SK-N-SH (cell line): ENCODE measurements at regions not wholly inside any gene's neighbourhood (a gene's known extent, or its start where the extent isn't known, plus 50 kb on each side); places are given as distances from the start of the nearest gene placed in this dataset.

Experiments
- EP300 ChIP-seq, 2 experiments: IDR thresholded peaks; 2 replicates each; pipeline versions ENCODE4 v1.4.0 to v1.6.1; 2012; ENCODE audit warnings: borderline replicate concordance in 1 of 2, low read depth in 1 of 2, low read length in 1 of 2
- EZH2phosphoT487 ChIP-seq: fragments of 200-600 bp; sonication (generic); IDR thresholded peaks from 2 replicates; pipeline ENCODE4 v1.6.1; 2017; ENCODE audit warnings: low read depth, mixed run types, mild to moderate bottlenecking, antibody characterized with exemption, moderate library complexity, borderline replicate concordance
- GABPA ChIP-seq: IDR thresholded peaks from 2 replicates; pipeline ENCODE4 v1.4.0; 2012; ENCODE audit warnings: low read depth, mild to moderate bottlenecking
- JUND ChIP-seq: IDR thresholded peaks from 2 replicates; pipeline ENCODE4 v1.4.0; 2012
- MEF2A ChIP-seq: IDR thresholded peaks from 2 replicates; pipeline ENCODE4 v1.4.0; 2012; ENCODE audit warnings: low read depth, borderline replicate concordance
- POLR2AphosphoS5 ChIP-seq: IDR thresholded peaks from 2 replicates; pipeline ENCODE4 v1.6.1; 2012; ENCODE audit warnings: low read depth, low read length
- RFX5 ChIP-seq: IDR thresholded peaks from 2 replicates; pipeline ENCODE4 v1.6.1; 2012; ENCODE audit warnings: mild to moderate bottlenecking, improper control_type of control experiment, low read length
- SIN3A ChIP-seq: IDR thresholded peaks from 2 replicates; pipeline ENCODE4 v1.6.1; 2012; ENCODE audit warnings: low read depth, mild to moderate bottlenecking, low read length, moderate library complexity, borderline replicate concordance
- TAF1 ChIP-seq: IDR thresholded peaks from 2 replicates; pipeline ENCODE4 v1.6.1; 2012; ENCODE audit warnings: low read depth, mild to moderate bottlenecking, low read length, moderate library complexity, borderline replicate concordance
- TEAD4 ChIP-seq: IDR thresholded peaks from 2 replicates; pipeline ENCODE4 v1.4.0; 2012; ENCODE audit warnings: mild to moderate bottlenecking, borderline replicate concordance; ENCODE audit not compliant: insufficient read depth
- TF ChIP-seq, protein P1 (sequence below): fragments of 200-600 bp; sonication (generic); IDR thresholded peaks from 2 replicates; pipeline ENCODE4 v1.6.1; 2017; ENCODE audit warnings: antibody characterized with exemption, mild to moderate bottlenecking, moderate library complexity
- TF ChIP-seq, protein P2 (sequence below): IDR thresholded peaks from 2 replicates; pipeline ENCODE4 v1.4.0; 2012; ENCODE audit warnings: low read depth, borderline replicate concordance
- TF ChIP-seq, protein P3 (sequence below): fragments of 150-350 bp; IDR thresholded peaks from 2 replicates; pipeline ENCODE4 v1.6.1; 2017; ENCODE audit warnings: antibody characterized with exemption, low read length, low read depth, borderline replicate concordance
- TF ChIP-seq, protein P4 (sequence below): IDR thresholded peaks from 2 replicates; pipeline ENCODE4 v1.4.0; 2012; ENCODE audit warnings: low read depth

DNA sequence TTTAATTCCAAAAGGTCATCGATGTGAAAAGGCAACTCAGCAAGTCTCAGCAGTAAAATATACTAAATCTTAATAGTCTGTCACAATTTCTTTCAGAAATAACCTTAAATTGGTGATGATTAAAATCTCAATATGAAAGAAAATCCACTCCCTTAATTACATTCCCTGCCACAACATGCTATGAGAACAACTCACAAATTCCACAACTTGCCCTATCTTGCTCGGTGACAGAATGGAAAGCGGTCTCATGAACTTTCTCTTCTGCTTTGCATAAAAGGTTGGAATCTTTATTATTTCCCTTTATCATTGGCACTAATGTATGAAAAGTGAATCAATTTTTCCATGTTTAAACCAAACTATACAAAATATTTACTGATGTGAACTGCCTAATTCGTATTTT lies 380.8 kb downstream of the TMA16 start:
- TF ChIP-seq TEAD4 = no peak
- TF ChIP-seq, protein P1, sequence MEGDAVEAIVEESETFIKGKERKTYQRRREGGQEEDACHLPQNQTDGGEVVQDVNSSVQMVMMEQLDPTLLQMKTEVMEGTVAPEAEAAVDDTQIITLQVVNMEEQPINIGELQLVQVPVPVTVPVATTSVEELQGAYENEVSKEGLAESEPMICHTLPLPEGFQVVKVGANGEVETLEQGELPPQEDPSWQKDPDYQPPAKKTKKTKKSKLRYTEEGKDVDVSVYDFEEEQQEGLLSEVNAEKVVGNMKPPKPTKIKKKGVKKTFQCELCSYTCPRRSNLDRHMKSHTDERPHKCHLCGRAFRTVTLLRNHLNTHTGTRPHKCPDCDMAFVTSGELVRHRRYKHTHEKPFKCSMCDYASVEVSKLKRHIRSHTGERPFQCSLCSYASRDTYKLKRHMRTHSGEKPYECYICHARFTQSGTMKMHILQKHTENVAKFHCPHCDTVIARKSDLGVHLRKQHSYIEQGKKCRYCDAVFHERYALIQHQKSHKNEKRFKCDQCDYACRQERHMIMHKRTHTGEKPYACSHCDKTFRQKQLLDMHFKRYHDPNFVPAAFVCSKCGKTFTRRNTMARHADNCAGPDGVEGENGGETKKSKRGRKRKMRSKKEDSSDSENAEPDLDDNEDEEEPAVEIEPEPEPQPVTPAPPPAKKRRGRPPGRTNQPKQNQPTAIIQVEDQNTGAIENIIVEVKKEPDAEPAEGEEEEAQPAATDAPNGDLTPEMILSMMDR = no peak
- no peak for TF ChIP-seq POLR2AphosphoS5
- TF ChIP-seq, protein P2, sequence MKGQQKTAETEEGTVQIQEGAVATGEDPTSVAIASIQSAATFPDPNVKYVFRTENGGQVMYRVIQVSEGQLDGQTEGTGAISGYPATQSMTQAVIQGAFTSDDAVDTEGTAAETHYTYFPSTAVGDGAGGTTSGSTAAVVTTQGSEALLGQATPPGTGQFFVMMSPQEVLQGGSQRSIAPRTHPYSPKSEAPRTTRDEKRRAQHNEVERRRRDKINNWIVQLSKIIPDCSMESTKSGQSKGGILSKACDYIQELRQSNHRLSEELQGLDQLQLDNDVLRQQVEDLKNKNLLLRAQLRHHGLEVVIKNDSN = no peak
- TF ChIP-seq, protein P3, sequence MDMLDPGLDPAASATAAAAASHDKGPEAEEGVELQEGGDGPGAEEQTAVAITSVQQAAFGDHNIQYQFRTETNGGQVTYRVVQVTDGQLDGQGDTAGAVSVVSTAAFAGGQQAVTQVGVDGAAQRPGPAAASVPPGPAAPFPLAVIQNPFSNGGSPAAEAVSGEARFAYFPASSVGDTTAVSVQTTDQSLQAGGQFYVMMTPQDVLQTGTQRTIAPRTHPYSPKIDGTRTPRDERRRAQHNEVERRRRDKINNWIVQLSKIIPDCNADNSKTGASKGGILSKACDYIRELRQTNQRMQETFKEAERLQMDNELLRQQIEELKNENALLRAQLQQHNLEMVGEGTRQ = no peak
- TF ChIP-seq TAF1 = no peak
- TF ChIP-seq, protein P4, sequence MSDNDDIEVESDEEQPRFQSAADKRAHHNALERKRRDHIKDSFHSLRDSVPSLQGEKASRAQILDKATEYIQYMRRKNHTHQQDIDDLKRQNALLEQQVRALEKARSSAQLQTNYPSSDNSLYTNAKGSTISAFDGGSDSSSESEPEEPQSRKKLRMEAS = no peak
- no peak for TF ChIP-seq EZH2phosphoT487
- TF ChIP-seq MEF2A = no peak
- TF ChIP-seq SIN3A = no peak
- TF ChIP-seq GABPA = no peak
- no peak for TF ChIP-seq EP300 (IDR thresholded peaks at IDR 0.05; ENCODE audit: borderline replicate concordance in 1 of 2, low read depth in 1 of 2, low read length in 1 of 2)
- TF ChIP-seq JUND = no peak
- no peak for TF ChIP-seq RFX5
